HEK293 (cell line): ENCODE measurements at regions not wholly inside any gene's neighbourhood (a gene's known extent, or its start where the extent isn't known, plus 50 kb on each side); places are given as distances from the start of the nearest gene placed in this dataset.

Experiments used
- ZEB2 ChIP-seq: fragments of 450-650 bp; formaldehyde crosslinking; IDR thresholded peaks from 2 replicates; pipeline ENCODE4 v1.5.1; 2016; ENCODE audit warnings: missing biosample characterization, missing genetic modification characterization
- ZNF121 ChIP-seq: fragments of 450-650 bp; formaldehyde crosslinking; IDR thresholded peaks from 2 replicates; pipeline ENCODE4 v1.5.1; 2016; ENCODE audit warnings: missing biosample characterization, missing genetic modification characterization
- ZNF274 ChIP-seq, 2 experiments: fragments of 200-500 bp in 1 of 2; fragments of 450-650 bp in 1 of 2; sonication (Bioruptor generic) in 1 of 2; formaldehyde crosslinking in 1 of 2; IDR thresholded peaks; 2 replicates each; pipeline versions ENCODE4 v1.5.1 to v1.6.1; 2014 to 2016; ENCODE audit warnings: borderline replicate concordance in 1 of 2, inconsistent platforms in 1 of 2, low read length in 1 of 2, missing biosample characterization in 1 of 2, missing genetic modification characterization in 1 of 2
- ZNF473 ChIP-seq: fragments of 450-650 bp; formaldehyde crosslinking; IDR thresholded peaks from 2 replicates; pipeline ENCODE4 v1.5.1; 2017; ENCODE audit warnings: missing biosample characterization, missing genetic modification characterization
- TF ChIP-seq, protein P1 (sequence below): fragments of 450-650 bp; formaldehyde crosslinking; IDR thresholded peaks from 2 replicates; pipeline ENCODE4 v1.5.1; 2016; ENCODE audit warnings: missing biosample characterization, missing genetic modification characterization
- TF ChIP-seq, protein P2 (sequence below): fragments of 450-650 bp; formaldehyde crosslinking; IDR thresholded peaks from 2 replicates; pipeline ENCODE4 v1.5.1; 2017; ENCODE audit warnings: missing biosample characterization, missing genetic modification characterization

DNA sequence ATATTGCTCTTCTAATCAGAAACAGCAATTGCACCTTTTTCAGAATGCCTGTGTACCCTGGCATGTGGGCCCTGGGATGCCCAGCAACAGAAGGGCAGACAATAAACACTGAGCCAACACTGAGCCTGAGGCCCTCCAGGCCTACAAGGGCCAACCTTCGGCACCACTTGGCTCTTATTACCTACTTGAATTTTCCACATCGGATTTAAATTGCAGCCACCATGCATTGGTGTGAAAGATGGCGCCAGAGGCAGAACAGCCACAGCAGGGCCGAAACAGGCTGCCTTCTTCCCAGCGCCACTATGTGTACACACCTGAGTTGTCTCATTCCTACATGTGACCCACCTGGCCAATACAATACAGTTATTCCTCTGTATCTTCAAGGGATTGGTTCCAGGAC is 51.4 kb upstream of the EZH2 start:
- TF ChIP-seq, protein P1, sequence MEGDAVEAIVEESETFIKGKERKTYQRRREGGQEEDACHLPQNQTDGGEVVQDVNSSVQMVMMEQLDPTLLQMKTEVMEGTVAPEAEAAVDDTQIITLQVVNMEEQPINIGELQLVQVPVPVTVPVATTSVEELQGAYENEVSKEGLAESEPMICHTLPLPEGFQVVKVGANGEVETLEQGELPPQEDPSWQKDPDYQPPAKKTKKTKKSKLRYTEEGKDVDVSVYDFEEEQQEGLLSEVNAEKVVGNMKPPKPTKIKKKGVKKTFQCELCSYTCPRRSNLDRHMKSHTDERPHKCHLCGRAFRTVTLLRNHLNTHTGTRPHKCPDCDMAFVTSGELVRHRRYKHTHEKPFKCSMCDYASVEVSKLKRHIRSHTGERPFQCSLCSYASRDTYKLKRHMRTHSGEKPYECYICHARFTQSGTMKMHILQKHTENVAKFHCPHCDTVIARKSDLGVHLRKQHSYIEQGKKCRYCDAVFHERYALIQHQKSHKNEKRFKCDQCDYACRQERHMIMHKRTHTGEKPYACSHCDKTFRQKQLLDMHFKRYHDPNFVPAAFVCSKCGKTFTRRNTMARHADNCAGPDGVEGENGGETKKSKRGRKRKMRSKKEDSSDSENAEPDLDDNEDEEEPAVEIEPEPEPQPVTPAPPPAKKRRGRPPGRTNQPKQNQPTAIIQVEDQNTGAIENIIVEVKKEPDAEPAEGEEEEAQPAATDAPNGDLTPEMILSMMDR: no peak
- TF ChIP-seq ZNF121 (tag by site-specific recombination): no peak
- TF ChIP-seq ZEB2: no peak
- TF ChIP-seq ZNF473: no peak
- TF ChIP-seq, protein P2, sequence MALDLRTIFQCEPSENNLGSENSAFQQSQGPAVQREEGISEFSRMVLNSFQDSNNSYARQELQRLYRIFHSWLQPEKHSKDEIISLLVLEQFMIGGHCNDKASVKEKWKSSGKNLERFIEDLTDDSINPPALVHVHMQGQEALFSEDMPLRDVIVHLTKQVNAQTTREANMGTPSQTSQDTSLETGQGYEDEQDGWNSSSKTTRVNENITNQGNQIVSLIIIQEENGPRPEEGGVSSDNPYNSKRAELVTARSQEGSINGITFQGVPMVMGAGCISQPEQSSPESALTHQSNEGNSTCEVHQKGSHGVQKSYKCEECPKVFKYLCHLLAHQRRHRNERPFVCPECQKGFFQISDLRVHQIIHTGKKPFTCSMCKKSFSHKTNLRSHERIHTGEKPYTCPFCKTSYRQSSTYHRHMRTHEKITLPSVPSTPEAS (tag by site-specific recombination): no peak
- TF ChIP-seq ZNF274 (IDR thresholded peaks at IDR 0.05; ENCODE audit: low read length): no peak
- TF ChIP-seq ZNF274 (tag by site-specific recombination; IDR thresholded peaks at IDR 0.05; ENCODE audit: borderline replicate concordance): no peak
